ENCODE measurements at regions not wholly inside any gene's neighbourhood (a gene's known extent, or its start where the extent isn't known, plus 50 kb on each side); places are given as distances from the start of the nearest gene placed in this dataset.

- no peak overlapping the region for H3K4me2 ChIP-seq (ENCODE audit: low read length)
- H3K27ac ChIP-seq (ENCODE audit: low read depth, low read length): no peak overlapping the region
- H3K4me3 ChIP-seq (replicated peaks in 1 of 2; ENCODE audit: low read depth in 1 of 2, low read length in 2 of 2): no peak overlapping the region
- H3K27me3 ChIP-seq (ENCODE audit: insufficient read depth, low read length): peaks cover 17% of the 10 kb centered on the region; the same call in 1 of the 2 replicates
- DNase-seq (ENCODE audit: low read depth, low spot score): no peak
- H3K9me3 ChIP-seq (ENCODE audit: control insufficient read depth in 1 of 2, insufficient read depth in 1 of 2, low read depth in 1 of 2, low read length in 2 of 2): no peaks in the 10 kb centered on the region
- BruUV-seq (replicated peaks): no TSS peak
- POLR2A ChIA-PET: no interaction called here
- H4K20me1 ChIP-seq (ENCODE audit: insufficient read depth): no peaks in the 10 kb centered on the region
- intact Hi-C loops (cut with micrococcal nuclease): loop anchor here (10.0 kb wide), 1 partner anchor 61 kb away; no protein-coding TSS in a partner anchor
- CTCF ChIA-PET: no interaction called here
- no peak for ATAC-seq
- no peak overlapping the region for H3K9ac ChIP-seq (ENCODE audit: low read length)
- RAD21 ChIA-PET (ENCODE audit: low non-redundant PET in 1 of 2, low total read pairs in 2 of 2, uncharacterized antibody in 2 of 2, unreplicated experiment in 2 of 2): no interaction called here
- no peaks in the 10 kb centered on the region for H3K79me2 ChIP-seq (ENCODE audit: insufficient read depth, low read length)
- no peaks in the 10 kb centered on the region for H3K9me2 ChIP-seq (ENCODE audit: insufficient read depth)
- H3K36me3 ChIP-seq (ENCODE audit: control insufficient read depth in 1 of 2, insufficient read depth in 2 of 2, low read length in 2 of 2): no peaks in the 10 kb centered on the region
- TF ChIP-seq EGR1 (IDR thresholded peaks at IDR 0.05; ENCODE audit: low read depth) (no peak), POLR2A (IDR thresholded peaks at IDR 0.05; ENCODE audit: borderline replicate concordance, extremely low read depth, insufficient read depth, insufficient read length) (no peak)
- H2AFZ ChIP-seq (ENCODE audit: low read depth, low read length, poor library complexity, severe bottlenecking): no peak overlapping the region
- no peaks in the 10 kb centered on the region for H3K4me1 ChIP-seq (ENCODE audit: control insufficient read depth in 1 of 2, insufficient read depth in 2 of 2, low read length in 2 of 2)
Observed at GRCh38 chr16:86205521-86206245, 304.6 kb upstream of the FOXF1 start.

- Histone ChIP-seq H3K9me3 (ENCODE audit: control insufficient read depth in 1 of 2, insufficient read depth in 1 of 2, low read depth in 1 of 2, low read length in 2 of 2) (no peaks in the 10 kb centered on the region), H3K4me2 (ENCODE audit: low read length) (no peak overlapping the region), H3K4me1 (ENCODE audit: control insufficient read depth in 1 of 2, insufficient read depth in 2 of 2, low read length in 2 of 2) (peaks cover 4 to 11% of the 10 kb centered on the region in 2 experiments; a peak in 3 of 4 replicates), H3K27me3 (ENCODE audit: insufficient read depth, low read length) (peaks cover 3% of the 10 kb centered on the region; the same call in 1 of the 2 replicates), H3K79me2 (ENCODE audit: insufficient read depth, low read length) (no peaks in the 10 kb centered on the region), H3K9me2 (ENCODE audit: insufficient read depth) (no peaks in the 10 kb centered on the region), H3K9ac (ENCODE audit: low read length) (no peak overlapping the region), H3K27ac (ENCODE audit: low read depth, low read length) (no peak overlapping the region), H3K4me3 (replicated peaks in 1 of 2; ENCODE audit: low read depth in 1 of 2, low read length in 2 of 2) (no peak overlapping the region), H3K36me3 (ENCODE audit: control insufficient read depth in 1 of 2, insufficient read depth in 2 of 2, low read length in 2 of 2) (no peaks in the 10 kb centered on the region), H2AFZ (ENCODE audit: low read depth, low read length, poor library complexity, severe bottlenecking) (no peak overlapping the region), H4K20me1 (ENCODE audit: insufficient read depth) (no peaks in the 10 kb centered on the region)
- no TSS peak for BruUV-seq (replicated peaks)
- RAD21 ChIA-PET (ENCODE audit: low non-redundant PET in 1 of 2, low total read pairs in 2 of 2, uncharacterized antibody in 2 of 2, unreplicated experiment in 2 of 2): no interaction called here
- intact Hi-C loops (cut with micrococcal nuclease): loop anchor here (10.0 kb wide), 1 partner anchor 63 kb away; no protein-coding TSS in a partner anchor
- DNase-seq (ENCODE audit: low read depth, low spot score) (no peak), ATAC-seq (no peak)
- CTCF ChIA-PET: no interaction called here
- POLR2A ChIA-PET: no interaction called here
- TF ChIP-seq SRF (IDR thresholded peaks at IDR 0.05; ENCODE audit: low read depth) (no peak), REST (IDR thresholded peaks at IDR 0.05; ENCODE audit: low read depth) (no peak), MAX (IDR thresholded peaks at IDR 0.05) (no peak), CEBPB (IDR thresholded peaks at IDR 0.05; ENCODE audit: low read depth) (no peak), FOSL1 (IDR thresholded peaks at IDR 0.05; ENCODE audit: low read depth) (no peak), ZFX (IDR thresholded peaks at IDR 0.05) (no peak), YY1 (IDR thresholded peaks at IDR 0.05; ENCODE audit: extremely low read depth, insufficient replicate concordance, low read depth, low read length) (no peak), EZH2phosphoT487 (IDR thresholded peaks at IDR 0.05; ENCODE audit: borderline replicate concordance) (no peak), POLR2AphosphoS5 (IDR thresholded peaks at IDR 0.05; ENCODE audit: low read depth, low read length) (no peak), ZNF274 (IDR thresholded peaks at IDR 0.05; ENCODE audit: low read depth, low read length) (no peak), SP1 (IDR thresholded peaks at IDR 0.05; ENCODE audit: low read depth) (no peak), JUND (IDR thresholded peaks at IDR 0.05) (no peak), TCF7L2 (IDR thresholded peaks at IDR 0.05; ENCODE audit: borderline replicate concordance, extremely low read depth, insufficient read depth, insufficient read length) (no peak), ZBTB33 (IDR thresholded peaks at IDR 0.05; ENCODE audit: extremely low read depth, insufficient replicate concordance, low read length) (no peak)
Observed at GRCh38 chr16:86207350-86207749, 303.0 kb upstream of the FOXF1 start.
